Right atrium auricular region (tissue), 2 donors: ENCODE measurements at regions not wholly inside any gene's neighbourhood (a gene's known extent, or its start where the extent isn't known, plus 50 kb on each side); places are given as distances from the start of the nearest gene placed in this dataset.

ENCODE experiments used
- DNase-seq: peaks from one replicate; pipeline ENCODE4 v3.0.0-alpha.2; 2019; ENCODE audit warnings: low spot score
- H3K27ac ChIP-seq, 2 donors: fragments of 200-600 bp; sonication (generic); 1 replicate in 1 of 2; 2 replicates in 1 of 2; pipeline ENCODE4 v1.5.1; 2016 to 2019
- H3K27me3 ChIP-seq, 2 donors: fragments of 200-600 bp; sonication (generic); one replicate each; pipeline versions ENCODE4 v1.5.1 to v1.6.0; 2017 to 2019
- H3K36me3 ChIP-seq: fragments of 200-600 bp; sonication (generic); one replicate; pipeline ENCODE4 v1.5.1; 2016
- H3K4me1 ChIP-seq, 2 donors: fragments of 200-600 bp; sonication (generic); one replicate each; pipeline versions ENCODE4 v1.5.1 to v1.6.0; 2017 to 2019
- H3K4me3 ChIP-seq, 2 donors: fragments of 200-600 bp; sonication (generic); 1 replicate in 1 of 2; 2 replicates in 1 of 2; pipeline ENCODE4 v1.5.1; 2017 to 2019; ENCODE audit warnings: mild to moderate bottlenecking in 1 of 2, moderate library complexity in 1 of 2
- H3K9me3 ChIP-seq, 2 donors: fragments of 200-600 bp; sonication (generic); one replicate each; pipeline ENCODE4 v1.5.1; 2019
- CTCF ChIP-seq, 2 donors: fragments of 200-600 bp; sonication (generic); IDR thresholded peaks; one replicate each; pipeline ENCODE4 v1.5.1; 2019; ENCODE audit warnings: antibody characterized with exemption in 2 of 2

DNA sequence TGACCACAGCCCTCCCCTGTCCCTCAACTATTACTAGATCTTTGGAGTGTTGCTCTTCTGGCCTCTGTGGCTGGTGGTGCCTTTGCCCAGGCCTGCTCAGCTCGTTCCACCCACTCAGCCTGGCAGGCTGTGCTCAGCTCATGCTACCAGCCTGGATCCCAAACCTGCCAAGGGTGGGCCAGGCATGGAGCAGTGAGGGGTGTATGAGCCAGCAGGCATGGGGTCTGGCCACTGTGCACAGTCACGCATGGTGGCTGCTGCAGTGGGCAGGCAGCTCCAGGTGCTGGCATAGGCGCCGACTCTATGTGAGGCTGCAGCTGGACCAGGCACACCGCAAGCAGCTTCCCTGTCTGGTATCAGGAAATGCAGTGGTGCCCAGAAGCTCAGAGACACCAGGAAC is 449.9 kb downstream of the MATN1 start:
- Histone ChIP-seq H3K36me3 (no peaks in the 10 kb centered on the region), H3K27me3 (no peaks in the 10 kb centered on the region), H3K27ac (no peak overlapping the region), H3K4me3 (no peak overlapping the region), H3K9me3 (no peaks in the 10 kb centered on the region), H3K4me1 (no peaks in the 10 kb centered on the region)
- DNase-seq: no peak
- TF ChIP-seq CTCF (IDR thresholded peaks at IDR 0.05): no peak

DNA sequence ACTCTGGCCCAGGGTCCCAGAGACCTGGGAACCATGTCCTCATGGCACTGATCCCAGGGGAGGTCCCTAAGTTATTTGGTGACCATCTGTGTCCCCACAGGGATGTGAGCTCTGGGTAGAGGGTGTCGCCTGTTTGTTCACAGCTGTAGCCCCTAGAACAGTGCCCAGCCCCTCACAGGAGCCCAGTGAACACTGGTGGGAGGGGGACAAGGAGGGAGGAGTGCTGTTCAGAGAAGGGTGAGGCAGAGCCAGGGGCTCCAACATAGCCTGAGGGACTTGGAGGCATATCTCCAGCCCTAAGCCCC is 450.4 kb downstream of the MATN1 start:
- no peaks in the 10 kb centered on the region for H3K4me1 ChIP-seq
- no peaks in the 10 kb centered on the region for H3K36me3 ChIP-seq
- H3K27me3 ChIP-seq: no peaks in the 10 kb centered on the region
- no peak overlapping the region for H3K27ac ChIP-seq
- no peak for DNase-seq
- H3K9me3 ChIP-seq: no peaks in the 10 kb centered on the region
- H3K4me3 ChIP-seq: no peak overlapping the region
- TF ChIP-seq CTCF (IDR thresholded peaks at IDR 0.05): no peak

DNA sequence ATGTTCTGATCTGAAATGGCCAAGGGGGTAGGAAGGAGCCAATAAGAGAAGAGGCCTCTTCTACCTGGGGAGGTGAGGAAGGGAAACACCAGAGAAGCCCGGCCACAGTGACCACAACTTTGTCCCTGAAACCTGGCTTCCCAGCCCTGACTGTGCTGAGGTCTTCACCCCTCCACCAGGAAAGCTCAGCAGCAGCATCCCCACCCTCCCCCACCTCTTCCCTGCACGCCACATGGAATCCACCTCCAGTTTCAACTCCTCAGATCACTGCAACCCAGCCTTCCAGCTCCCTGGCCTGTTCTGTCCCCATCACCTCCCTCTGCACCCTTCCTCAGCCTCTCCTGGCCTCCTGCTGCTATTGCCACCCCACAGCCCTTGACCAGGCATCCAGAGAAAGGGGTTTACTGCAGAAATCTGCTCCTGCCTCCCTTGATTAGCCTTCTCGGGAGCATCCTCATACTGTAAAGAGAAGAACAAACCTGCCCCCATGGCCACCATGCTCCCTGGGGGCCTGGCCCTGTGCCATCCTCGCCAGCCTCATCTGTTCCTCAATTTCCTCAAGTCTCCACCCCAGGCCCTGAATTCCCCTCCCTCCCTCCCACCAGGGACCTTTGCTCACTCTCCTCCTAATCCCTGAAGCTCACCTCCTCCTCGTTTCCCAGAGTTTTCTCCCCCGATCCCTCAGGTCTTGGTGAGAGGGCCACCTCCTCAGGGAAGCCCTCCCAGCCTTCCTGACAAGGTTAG is 450.9 kb downstream of the MATN1 start:
- Histone ChIP-seq H3K4me1 (no peaks in the 10 kb centered on the region), H3K36me3 (no peaks in the 10 kb centered on the region), H3K9me3 (no peaks in the 10 kb centered on the region), H3K27me3 (no peaks in the 10 kb centered on the region), H3K27ac (no peak overlapping the region), H3K4me3 (no peak overlapping the region)
- DNase-seq: no peak
- no peak for TF ChIP-seq CTCF (IDR thresholded peaks at IDR 0.05)

- Histone ChIP-seq H3K4me1 (no peaks in the 10 kb centered on the region), H3K27me3 (no peaks in the 10 kb centered on the region), H3K4me3 (no peak overlapping the region), H3K9me3 (no peaks in the 10 kb centered on the region), H3K36me3 (no peaks in the 10 kb centered on the region), H3K27ac (no peak overlapping the region)
- DNase-seq: no peak
- TF ChIP-seq CTCF (IDR thresholded peaks at IDR 0.05): no peak
Measured at GRCh38 chr1:30271401-30272276, 451.7 kb downstream of the MATN1 start.

DNA sequence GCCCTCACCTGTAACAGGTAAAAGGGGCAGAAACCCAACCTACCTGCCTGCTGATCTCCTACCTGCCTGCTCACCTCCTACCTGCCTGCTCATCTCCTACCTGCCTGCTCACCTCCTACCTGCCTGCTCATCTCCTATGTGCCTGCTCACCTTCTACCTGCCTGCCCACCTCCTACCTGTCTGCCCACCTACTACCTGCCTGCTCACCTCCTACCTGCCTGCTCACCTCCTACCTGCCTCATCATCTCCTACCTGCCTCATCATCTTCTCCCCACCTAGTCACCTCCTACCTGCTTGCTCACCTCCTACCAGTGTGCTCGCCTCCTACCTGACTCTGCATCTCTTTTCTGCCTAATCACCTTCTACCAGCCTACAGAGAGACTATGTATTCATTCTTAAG is 452.9 kb downstream of the MATN1 start:
- no peak for DNase-seq
- H3K4me1 ChIP-seq: no peaks in the 10 kb centered on the region
- no peaks in the 10 kb centered on the region for H3K36me3 ChIP-seq
- H3K27ac ChIP-seq: no peak overlapping the region
- no peaks in the 10 kb centered on the region for H3K9me3 ChIP-seq
- H3K4me3 ChIP-seq: no peak overlapping the region
- TF ChIP-seq CTCF (IDR thresholded peaks at IDR 0.05): no peak
- H3K27me3 ChIP-seq: no peaks in the 10 kb centered on the region
